CD4-positive, alpha-beta T cell (primary cell): ENCODE measurements at regions not wholly inside any gene's neighbourhood (a gene's known extent, or its start where the extent isn't known, plus 50 kb on each side); places are given as distances from the start of the nearest gene placed in this dataset.

Experiments used
- ATAC-seq: fragments of 200-7000 bp; cut with Tn5 transposase; one replicate; pipeline ENCODE4 v1.10.0; 2022; ENCODE audit warnings: mild to moderate bottlenecking; ENCODE audit not compliant: poor library complexity
- CTCF ChIA-PET: fragments of 350-600 bp; sonication (Branson Sonifier 250); formaldehyde crosslinking; loops from one replicate; lab custom pipeline; 2021; ENCODE audit warnings: antibody characterized with exemption, inconsistent platforms; lab: Charles Lee
- POLR2A ChIA-PET: fragments of 350-600 bp; sonication (Branson Sonifier 250); formaldehyde crosslinking; loops from one replicate; lab custom pipeline; 2021; ENCODE audit warnings: antibody characterized with exemption, inconsistent platforms; lab: Charles Lee
- DNase-seq, 14 experiments: peaks; one replicate each; pipeline ENCODE4 v3.0.0-alpha.2; 2013 to 2020; ENCODE audit warnings: mixed read lengths in 2 of 14
- H3K27ac ChIP-seq, 2 donors: one replicate each; pipeline versions ENCODE4 v1.5.1 to v1.7.0; 2013; ENCODE audit warnings: low read length in 2 of 2, low read depth in 1 of 2, mild to moderate bottlenecking in 1 of 2
- H3K27me3 ChIP-seq, 2 experiments: 1 replicate in 1 of 2; 2 replicates in 1 of 2; pipeline versions ENCODE4 v1.6.1 to v1.7.0; 2013; ENCODE audit warnings: low read length in 2 of 2, control low read depth in 1 of 2, mild to moderate bottlenecking in 1 of 2, moderate library complexity in 1 of 2; ENCODE audit not compliant: insufficient read depth in 2 of 2, control insufficient read depth in 1 of 2
- H3K36me3 ChIP-seq: one replicate; pipeline ENCODE4 v1.6.1; 2013; ENCODE audit warnings: low read length, control low read depth; ENCODE audit not compliant: insufficient read depth
- H3K4me1 ChIP-seq: one replicate; pipeline ENCODE4 v1.6.1; 2013; ENCODE audit warnings: low read length, control low read depth; ENCODE audit not compliant: insufficient read depth
- H3K4me3 ChIP-seq: one replicate; pipeline ENCODE4 v1.5.1; 2013; ENCODE audit warnings: mild to moderate bottlenecking, low read length, moderate library complexity
- H3K9me3 ChIP-seq, 2 experiments: 1 replicate in 1 of 2; 2 replicates in 1 of 2; pipeline versions ENCODE4 v1.6.1 to v1.7.0; 2013; ENCODE audit warnings: low read length in 2 of 2, mild to moderate bottlenecking in 2 of 2, control low read depth in 1 of 2, moderate library complexity in 1 of 2; ENCODE audit not compliant: control insufficient read depth in 1 of 2, insufficient read depth in 1 of 2
- H3K27ac Mint-ChIP-seq: one replicate; pipeline ENCODE4 v1.8.0; 2020; ENCODE audit warnings: mixed read lengths
- H3K27me3 Mint-ChIP-seq: one replicate; pipeline ENCODE4 v1.8.0; 2021; ENCODE audit warnings: mixed read lengths
- H3K36me3 Mint-ChIP-seq: one replicate; pipeline ENCODE4 v1.8.0; 2021; ENCODE audit warnings: low read depth, mixed read lengths
- H3K4me1 Mint-ChIP-seq: one replicate; pipeline ENCODE4 v1.8.0; 2021; ENCODE audit warnings: low read depth, mixed read lengths
- H3K4me3 Mint-ChIP-seq: one replicate; pipeline ENCODE4 v1.8.0; 2020; ENCODE audit warnings: mild to moderate bottlenecking, mixed read lengths
- H3K9me3 Mint-ChIP-seq: one replicate; pipeline ENCODE4 v1.8.0; 2020; ENCODE audit warnings: mixed read lengths
- intact Hi-C, 2 experiments: fragments of 100-400 bp; cut with DNase I in 1 of 2; cut with micrococcal nuclease in 1 of 2; formaldehyde crosslinking; loops; one replicate each; pipeline versions ENCODE4 v1.15.1 to v1.9.0; 2023 to 2025; cut with DNase I, micrococcal nuclease
- TF ChIP-seq, protein P1 (sequence below): fragments of 200-600 bp; IDR thresholded peaks from one replicate; pipeline ENCODE4 v1.8.0; 2022; ENCODE audit warnings: antibody characterized with exemption, mild to moderate bottlenecking

DNA sequence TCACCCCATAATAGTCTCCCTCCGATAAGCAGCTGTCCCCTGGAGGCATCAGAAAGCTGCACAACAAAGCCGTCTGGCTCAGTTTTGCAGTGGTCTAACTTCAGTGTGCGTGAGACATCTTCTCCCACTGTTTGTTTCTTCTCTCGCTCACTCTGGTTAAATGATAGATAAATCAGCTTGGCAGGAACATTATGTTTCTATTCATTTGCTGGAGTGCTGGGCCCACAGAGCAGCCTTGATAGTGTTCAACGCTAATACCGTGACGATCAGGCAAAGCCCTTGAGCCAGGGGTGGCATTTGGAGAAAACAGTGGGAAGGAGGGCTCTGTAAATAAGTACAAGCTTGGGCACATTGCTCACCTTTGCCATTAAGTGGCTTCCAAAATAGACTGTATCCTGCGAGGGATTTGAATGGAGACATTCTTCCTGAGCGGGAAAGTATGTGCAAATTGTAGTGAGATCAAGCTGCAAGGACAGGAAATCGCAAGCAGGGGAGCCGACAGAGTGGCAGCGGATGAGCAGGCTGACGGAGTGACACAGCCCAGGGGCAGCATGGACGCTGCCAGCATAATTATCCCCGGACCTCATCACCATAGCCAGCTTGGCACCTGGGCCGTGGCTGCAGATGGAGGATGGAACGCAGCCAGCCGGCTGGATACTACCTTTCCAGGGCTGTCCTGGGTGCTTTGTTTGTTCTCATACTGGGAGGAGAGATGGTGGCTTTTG lies 256.8 kb upstream of the FZD8 start:
- no peak overlapping the region for H3K4me3 ChIP-seq
- ATAC-seq (no peak), DNase-seq (no peak)
- Mint-ChIP-seq H3K9me3 (peaks cover 6% of the 10 kb centered on the region), H3K27ac (no peak overlapping the region), H3K4me3 (no peak overlapping the region), H3K4me1 (no peaks in the 10 kb centered on the region), H3K36me3 (no peaks in the 10 kb centered on the region), H3K27me3 (no peaks in the 10 kb centered on the region)
- intact Hi-C loops = no loop called here
- H3K27me3 ChIP-seq = no peaks in the 10 kb centered on the region
- POLR2A ChIA-PET = no interaction called here
- no peaks in the 10 kb centered on the region for H3K36me3 ChIP-seq
- H3K27ac ChIP-seq = no peak overlapping the region
- CTCF ChIA-PET = no interaction called here
- TF ChIP-seq, protein P1, sequence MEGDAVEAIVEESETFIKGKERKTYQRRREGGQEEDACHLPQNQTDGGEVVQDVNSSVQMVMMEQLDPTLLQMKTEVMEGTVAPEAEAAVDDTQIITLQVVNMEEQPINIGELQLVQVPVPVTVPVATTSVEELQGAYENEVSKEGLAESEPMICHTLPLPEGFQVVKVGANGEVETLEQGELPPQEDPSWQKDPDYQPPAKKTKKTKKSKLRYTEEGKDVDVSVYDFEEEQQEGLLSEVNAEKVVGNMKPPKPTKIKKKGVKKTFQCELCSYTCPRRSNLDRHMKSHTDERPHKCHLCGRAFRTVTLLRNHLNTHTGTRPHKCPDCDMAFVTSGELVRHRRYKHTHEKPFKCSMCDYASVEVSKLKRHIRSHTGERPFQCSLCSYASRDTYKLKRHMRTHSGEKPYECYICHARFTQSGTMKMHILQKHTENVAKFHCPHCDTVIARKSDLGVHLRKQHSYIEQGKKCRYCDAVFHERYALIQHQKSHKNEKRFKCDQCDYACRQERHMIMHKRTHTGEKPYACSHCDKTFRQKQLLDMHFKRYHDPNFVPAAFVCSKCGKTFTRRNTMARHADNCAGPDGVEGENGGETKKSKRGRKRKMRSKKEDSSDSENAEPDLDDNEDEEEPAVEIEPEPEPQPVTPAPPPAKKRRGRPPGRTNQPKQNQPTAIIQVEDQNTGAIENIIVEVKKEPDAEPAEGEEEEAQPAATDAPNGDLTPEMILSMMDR = no peak
- H3K4me1 ChIP-seq = no peaks in the 10 kb centered on the region
- H3K9me3 ChIP-seq = peaks cover 0 to 17% of the 10 kb centered on the region in 2 experiments

DNA sequence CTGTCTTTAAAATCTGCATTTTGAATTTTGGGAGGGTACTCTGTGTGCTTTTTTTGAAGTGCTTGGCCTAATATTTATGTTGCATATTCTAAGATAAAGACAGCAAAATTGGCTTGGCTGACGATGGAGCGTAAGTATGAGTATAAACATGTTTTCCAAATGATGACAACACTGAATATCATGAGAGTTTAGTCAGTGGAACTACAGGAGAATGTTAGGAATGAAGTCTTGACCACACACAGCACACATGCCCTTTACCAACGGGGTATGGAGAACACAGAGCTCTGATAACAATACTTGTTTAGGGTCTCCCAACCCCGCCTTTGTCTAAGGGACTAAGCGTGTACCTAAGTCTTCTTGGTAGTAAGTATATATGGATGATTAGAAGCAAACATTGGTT lies 253.9 kb upstream of the FZD8 start:
- Mint-ChIP-seq H3K9me3 (peaks cover 6% of the 10 kb centered on the region), H3K36me3 (no peaks in the 10 kb centered on the region), H3K27ac (no peak overlapping the region), H3K27me3 (no peaks in the 10 kb centered on the region), H3K4me1 (no peaks in the 10 kb centered on the region), H3K4me3 (no peak overlapping the region)
- TF ChIP-seq, protein P1 = no peak
- no peaks in the 10 kb centered on the region for H3K27me3 ChIP-seq
- CTCF ChIA-PET = no interaction called here
- POLR2A ChIA-PET = no interaction called here
- H3K36me3 ChIP-seq = no peaks in the 10 kb centered on the region
- H3K9me3 ChIP-seq = peaks cover 0 to 17% of the 10 kb centered on the region in 2 experiments
- no peak overlapping the region for H3K27ac ChIP-seq
- H3K4me3 ChIP-seq = no peak overlapping the region
- intact Hi-C loops = no loop called here
- H3K4me1 ChIP-seq = no peaks in the 10 kb centered on the region
- DNase-seq = no peak
- no peak for ATAC-seq

DNA sequence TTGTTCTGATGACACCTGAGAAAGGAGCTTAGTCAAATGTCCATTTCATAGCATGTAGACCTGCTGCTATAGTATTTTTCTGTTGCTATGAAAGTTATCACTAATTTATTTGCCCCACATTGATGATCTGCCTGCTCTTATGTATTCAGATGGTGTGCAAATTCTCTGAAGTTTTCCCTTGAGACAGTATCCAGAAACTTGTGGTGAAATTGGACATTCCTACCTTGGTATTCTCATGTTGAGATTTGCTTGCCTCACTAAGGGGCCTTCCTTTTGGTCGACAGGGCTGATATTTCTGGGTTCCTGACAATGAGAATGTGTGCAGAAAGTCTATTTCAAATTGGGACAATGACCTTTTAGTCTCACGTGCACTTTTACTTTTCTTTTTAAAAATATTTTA lies 253.2 kb upstream of the FZD8 start:
- POLR2A ChIA-PET = no interaction called here

More for the DNA sequence above, 253.2 kb upstream of the FZD8 start:
- no peaks in the 10 kb centered on the region for H3K27me3 Mint-ChIP-seq
- H3K4me1 Mint-ChIP-seq = no peaks in the 10 kb centered on the region
- H3K27ac Mint-ChIP-seq = no peak overlapping the region
- H3K9me3 Mint-ChIP-seq = peaks cover 6% of the 10 kb centered on the region
- TF ChIP-seq, protein P1 = no peak
- Histone ChIP-seq H3K4me1 (no peaks in the 10 kb centered on the region), H3K27me3 (no peaks in the 10 kb centered on the region), H3K4me3 (no peak overlapping the region), H3K9me3 (peaks cover 0 to 10% of the 10 kb centered on the region in 2 experiments), H3K27ac (no peak overlapping the region), H3K36me3 (no peaks in the 10 kb centered on the region)
- CTCF ChIA-PET = no interaction called here
- DNase-seq = no peak
- H3K36me3 Mint-ChIP-seq = no peaks in the 10 kb centered on the region
- H3K4me3 Mint-ChIP-seq = no peak overlapping the region
- no peak for ATAC-seq
- intact Hi-C loops = no loop called here
